NCI-H526 treated with DMSO at 0.1 percent for 48 hours (cell line): ENCODE measurements at regions not wholly inside any gene's neighbourhood (a gene's known extent, or its start where the extent isn't known, plus 50 kb on each side); places are given as distances from the start of the nearest gene placed in this dataset.
"Not testable (repeated sequence)": the region's sequence is repeated elsewhere in the genome, so short reads cannot be mapped to it uniquely, and the experiment has no call there.

Source experiments
- DNase-seq: peaks from one replicate; lab custom pipeline; 2025; lab: John Stamatoyannopoulos, UW

DNA sequence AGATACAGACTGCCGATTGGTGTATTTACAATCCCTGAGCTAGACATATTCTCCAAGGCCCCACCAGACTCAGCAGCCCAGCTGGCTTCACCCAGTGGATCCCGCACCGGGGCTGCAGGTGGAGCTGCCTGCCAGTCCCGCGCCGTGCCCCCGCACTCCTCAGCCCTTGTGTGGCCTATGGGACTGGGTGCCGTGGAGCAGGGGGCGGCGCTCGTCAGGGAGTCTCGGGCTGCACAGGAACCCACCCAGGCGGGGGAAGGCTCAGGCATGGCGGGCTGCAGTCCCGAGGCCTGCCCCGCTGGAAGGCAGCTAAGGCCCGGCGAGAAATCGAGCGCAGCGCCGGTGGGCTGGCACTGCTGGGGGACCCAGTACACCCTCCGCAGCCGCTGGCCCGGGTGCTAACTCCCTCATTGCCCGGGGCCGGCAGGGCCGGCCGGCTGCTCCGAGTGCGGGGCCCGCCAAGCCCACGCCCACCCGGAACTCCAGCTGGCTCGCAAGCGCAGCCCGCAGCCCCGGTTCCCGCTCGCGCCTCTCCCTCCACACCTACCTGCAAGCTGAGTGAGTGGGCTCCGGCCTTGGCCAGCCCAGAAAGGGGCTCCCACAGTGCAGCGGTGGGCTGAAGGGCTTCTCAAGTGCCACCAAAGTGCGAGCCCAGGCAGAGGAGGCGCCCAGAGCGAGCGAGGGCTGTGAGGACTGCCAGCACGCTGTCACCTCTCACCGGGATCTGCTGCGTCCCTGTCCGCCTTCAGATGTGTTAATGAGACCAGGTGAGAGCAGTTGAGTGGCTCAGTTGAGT is 137.8 kb upstream of the LCORL start:
- not testable (repeated sequence) for DNase-seq

DNA sequence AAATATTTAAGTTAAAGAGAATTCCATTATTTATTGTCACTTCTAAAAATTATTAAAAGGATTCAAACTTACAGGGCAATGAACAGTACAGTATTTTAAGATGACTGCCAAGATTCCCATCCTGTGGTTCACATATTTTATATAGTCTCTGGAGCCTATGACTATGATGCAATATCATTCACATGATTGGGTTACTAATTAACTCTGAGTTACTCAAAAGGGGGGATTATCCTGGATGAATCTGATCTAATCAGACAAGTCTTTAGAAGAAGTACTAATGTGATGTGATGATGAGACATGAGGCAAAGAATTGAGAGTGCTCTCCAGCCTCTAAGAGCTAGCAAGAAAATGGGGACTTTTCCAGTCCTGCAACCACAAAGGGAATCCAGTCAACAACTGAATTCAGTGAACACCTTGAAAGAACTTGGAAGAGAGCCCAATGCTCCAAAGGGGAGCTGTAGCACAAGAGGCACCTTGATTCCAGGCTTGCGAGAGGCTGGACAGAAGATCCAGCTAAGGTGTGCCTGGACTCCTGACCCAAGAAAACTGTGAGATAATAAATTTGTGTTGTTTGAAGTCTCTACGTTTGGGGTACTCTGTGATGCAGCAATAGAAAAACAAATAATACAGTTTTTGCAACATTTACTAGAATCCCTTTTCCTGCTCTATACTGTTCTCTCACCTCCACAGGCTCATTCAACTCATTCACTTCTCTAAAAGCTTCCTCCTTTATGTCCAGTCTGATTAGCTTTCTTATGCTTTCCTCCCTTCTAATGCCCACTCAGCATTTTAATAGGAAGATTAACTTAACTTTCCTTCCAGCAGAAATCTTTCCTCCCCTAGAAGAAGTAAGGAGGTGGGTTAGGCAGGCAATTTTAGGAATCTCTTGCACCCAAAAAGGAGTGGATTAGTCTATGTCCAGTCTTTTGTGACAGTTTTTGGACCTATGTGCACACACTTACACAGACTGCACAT is 133.8 kb upstream of the LCORL start:
- DNase-seq = no peak

DNA sequence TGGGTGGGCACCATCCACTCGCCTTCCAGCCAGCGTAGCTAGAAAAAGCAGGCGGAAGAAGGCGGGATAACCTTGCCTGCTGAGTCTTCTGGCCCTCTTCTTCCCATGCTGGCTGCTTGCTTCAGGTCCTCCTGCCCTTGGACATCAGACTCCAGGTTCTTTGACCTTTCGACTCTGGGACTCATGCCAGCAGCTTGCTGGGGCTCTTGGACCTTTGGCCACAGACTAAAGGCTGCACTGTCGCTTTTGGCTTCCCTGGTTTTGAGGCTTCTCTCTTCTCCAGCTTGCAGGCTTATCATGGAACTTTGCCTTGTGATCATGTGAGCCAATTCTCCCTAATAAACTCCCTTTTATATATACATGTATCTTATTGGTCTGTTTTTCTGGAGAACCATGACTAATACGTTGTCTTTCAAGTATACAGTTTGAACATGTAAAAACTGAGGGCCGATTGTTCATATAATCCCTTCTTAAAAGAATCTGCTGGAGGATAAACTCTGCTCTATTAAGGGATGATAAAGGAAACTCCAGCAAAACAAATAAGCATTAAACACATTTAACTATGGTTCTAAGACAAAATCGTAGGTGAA is 116.6 kb upstream of the LCORL start:
- DNase-seq = no peak

DNA sequence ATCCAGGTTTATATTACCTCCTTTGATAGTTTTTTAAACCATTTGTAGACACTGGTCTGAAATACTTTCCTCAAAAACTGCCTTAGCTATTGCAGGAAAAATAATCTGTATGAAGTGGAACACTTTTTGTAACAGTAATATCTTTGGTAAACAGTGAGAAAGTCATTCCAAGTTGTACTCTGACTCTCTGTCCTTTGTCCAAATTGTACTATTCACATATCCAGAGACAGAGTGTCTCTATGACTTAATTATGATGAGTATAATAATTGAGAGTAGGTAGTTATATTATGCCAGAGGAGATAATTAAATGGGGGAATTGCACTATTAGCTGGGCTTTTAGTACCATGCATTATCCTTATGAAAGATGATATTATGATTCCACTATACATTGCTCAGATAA is 112.6 kb upstream of the LCORL start:
- DNase-seq = no peak

DNA sequence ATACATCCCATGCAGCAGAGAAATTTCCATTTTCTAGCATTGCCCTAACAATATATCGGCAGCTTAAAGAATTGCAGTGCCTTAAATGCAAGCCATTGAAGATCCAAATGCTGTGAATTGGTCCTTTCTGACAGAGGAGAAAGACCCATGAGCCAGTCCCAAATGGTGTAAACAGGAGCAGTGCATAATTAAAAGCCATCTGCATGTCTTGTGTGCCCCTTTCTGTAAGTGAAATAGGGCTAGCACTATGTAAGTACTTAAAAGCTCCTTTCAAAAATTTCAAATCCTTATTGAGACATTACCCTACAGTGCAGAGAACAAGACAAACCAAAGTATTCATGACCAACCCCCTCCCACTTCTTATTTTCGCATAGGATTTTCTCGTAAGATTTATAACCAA is 108.7 kb upstream of the LCORL start:
- DNase-seq = no peak

DNA sequence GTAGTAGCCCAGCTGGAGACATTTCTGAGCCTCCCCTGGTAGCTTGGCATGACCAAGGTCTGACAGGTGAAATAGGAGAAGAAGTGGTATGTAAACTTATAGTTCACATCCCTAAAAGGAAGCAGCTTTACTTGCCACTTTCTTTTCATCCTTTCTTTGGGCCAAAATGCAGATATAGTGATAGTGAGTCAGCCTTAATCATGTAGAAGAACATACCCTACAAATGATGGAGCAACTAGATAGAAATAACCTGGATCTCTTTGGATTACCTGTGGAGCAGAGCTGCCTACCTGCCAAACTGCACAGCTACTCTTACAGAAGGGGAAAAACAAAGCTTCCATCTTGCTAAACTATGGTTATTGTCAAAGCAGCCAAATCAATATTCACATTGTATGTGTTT is 106.7 kb upstream of the LCORL start:
- DNase-seq = no peak

DNA sequence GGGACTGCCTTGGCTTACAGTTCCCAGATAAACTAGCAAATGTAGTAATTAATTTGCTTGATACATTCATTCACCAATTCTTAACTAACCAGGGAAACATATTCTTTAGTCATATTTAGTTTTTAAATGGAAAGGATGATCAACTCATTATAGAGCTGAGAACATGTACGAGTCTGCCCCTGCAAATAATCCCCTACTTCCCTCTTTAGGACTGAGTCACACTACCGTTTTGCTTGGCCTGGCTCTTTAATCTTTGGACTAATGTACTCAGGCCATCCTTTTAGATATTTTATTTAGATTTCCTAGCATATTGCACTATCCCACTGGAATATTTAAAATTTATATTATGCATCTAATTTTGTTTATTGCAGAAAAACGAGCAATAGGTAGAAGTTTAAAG is 105.5 kb upstream of the LCORL start:
- DNase-seq = no peak

DNA sequence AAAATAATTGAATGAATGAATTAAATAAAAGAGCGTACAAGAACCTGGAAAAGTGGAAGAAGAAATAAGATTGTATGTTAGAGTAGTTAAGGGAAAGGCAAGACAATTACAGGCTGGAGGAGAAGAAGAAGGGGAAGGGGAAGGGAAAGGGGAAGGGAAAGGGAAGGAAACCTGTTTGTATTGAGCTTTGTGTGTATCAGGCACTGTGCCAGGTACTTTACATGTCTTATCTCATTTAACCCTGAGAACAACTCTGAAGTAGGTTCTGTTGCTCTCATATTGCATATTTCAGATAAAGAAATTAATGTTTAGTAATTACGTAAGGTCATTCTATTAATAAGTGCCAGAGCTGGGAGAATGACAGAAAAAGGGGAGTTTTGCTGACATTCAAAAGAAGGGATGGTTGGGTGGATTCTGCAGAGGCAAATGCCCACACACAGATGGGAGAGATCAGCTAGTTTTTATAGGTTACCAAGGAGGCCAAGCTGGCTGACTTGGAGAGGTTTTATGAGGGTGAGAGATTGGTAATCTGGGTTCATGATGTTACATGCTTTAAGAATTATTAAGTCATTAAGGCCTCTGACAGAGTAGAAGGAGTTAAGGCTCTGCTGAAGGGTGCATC is 92.3 kb upstream of the LCORL start:
- DNase-seq = no peak

DNA sequence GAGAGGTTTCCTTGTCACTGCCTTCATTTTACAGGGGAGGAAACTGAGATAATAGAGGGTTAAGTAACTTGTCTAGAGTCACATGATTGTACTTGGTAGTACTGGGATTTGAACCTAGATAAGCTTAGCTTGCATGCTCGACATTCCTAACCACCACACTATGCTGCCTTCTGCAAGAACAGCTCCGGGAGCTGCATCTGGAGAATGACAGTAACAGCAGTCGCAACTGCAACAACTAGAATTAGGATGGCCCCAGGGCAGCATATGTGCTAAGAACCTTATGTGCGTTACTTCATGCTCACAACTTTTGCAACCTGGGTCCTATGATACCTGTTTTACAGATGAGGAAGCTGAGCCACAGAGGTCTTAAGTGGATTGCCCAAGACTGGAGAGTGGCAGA is 89.5 kb upstream of the LCORL start:
- DNase-seq = no peak

DNA sequence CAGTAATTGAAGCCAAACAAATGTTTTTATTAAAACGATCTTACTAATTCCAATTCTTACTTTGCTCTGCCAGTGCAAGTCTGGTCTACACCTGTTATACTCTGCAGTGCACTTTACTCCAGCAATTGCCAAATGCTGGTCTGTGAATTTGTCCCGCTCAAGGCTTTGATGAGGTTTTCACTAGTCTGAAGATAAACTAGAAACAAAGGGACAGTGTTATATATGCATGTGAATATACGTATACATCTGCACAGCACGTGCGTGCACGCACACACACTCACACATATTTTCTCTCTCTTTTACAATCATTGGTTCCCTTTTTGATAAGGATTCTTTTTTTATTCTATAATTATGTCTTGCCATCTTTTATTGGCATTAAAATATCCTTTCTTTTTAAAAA is 88.5 kb upstream of the LCORL start:
- DNase-seq = no peak

DNA sequence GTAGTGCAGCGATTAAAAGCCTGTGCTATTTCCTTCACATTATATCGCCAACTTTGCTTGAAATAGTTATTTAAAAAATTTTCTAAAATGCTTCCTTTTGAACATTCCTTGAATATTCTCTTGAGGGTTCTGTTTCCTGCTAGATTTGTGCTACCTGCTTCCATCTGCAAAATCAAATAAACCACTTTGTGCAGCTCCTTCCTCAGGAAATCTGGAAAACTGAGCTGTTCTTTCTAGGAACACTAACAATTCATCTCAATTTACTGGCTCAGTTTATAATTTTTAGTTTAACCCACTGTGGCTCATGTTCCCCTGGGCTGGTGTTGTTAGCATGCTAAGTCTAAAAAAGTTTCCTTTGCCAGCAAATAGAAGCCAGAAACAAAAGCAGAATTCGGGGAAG is 88.1 kb upstream of the LCORL start:
- DNase-seq = no peak

DNA sequence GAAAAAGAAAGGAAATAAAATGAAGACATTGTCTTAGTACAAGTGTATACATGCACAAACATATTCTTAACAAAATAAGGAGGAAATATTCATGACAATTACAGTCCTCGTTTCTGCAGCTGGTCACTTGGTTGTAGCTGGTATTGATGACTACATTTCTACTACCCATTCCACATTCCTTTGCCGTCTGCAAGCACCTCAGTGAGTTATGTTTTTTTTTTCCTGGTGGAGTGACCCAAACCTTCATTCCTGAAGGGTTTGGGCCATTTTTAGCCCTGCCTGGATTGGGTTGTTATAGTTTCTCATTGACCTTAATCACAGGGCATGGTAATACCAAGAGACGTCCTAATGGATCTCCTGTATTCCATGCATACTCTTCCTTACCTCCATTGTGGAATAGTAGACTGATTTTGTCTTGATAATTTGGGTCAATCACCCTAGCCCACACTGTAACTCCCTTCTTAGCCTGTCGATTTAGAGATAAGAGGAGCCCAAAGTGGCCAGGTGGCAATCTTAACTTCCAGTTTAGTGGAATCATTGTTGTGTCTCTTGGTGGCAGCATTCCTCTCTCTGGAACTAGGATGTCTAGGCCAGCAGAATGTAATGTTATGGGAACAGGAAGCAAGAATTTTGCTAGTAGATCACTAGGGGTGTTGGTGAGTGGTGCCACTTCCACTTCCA is 86.4 kb upstream of the LCORL start:
- DNase-seq = not testable (repeated sequence)

DNA sequence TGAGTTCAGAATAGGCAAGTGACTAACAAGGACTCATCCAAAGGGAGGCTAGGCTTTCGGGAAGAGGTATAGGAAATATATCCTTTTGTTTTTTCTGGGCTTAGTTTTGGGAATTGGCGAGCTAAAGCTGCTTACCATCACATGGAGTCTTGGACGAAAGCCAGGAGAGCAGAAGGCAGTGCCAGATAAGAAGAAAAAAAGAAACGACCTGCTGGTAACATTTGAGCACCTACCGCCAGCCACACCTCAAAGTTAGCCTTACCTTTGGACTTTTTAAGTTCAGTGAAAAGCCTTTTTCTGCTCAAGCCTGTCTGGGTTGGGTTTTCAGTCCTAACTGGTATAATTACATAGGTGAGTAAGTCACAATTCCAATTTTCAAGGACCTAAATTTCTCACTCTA is 85.1 kb upstream of the LCORL start:
- DNase-seq = no peak

DNA sequence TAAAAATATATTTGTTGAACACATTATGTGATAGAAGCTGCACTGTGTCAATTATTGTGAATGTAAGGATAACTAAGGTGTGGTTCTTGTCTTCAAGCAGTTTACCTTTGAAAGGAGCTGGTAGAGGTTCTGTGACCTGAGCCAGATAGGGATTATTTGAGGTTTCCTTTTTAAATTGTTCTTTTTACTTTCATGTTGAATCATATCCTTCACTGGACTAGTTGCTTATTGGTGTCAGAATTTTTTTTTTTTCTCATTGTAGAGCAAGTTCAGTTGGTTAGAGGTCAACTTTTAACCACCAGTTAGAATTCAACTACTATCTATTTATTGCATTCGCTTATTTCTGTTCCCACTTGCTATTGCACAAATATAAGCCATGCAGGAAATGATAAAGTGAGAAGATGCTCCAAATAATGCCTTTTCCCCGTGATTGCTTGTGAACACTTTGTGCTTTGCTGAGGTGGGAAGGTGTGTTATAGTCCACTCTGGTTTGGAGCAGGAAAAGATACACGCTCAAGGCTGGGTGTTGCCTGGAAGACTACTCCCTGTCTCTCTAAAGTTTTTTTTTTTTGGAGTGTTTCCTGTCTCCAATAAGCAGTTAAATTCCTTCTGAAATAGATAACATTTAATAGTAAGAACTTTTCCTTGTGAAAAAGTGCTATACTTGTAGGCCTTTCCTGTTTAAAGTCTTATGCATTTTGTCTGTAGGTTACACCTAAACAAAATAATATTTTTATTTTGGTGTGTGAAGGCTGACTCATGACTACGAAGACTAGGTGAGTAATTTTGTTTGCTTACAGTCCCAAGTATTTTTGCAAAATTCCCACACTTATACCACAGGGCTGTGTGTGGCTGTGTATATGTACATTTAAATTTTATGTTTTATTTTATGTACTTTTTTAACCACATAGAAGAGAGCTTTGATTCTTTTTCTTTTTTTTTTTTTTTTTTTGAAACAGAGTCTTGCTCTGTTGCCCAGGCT is 83.8 kb upstream of the LCORL start:
- no peak for DNase-seq

DNA sequence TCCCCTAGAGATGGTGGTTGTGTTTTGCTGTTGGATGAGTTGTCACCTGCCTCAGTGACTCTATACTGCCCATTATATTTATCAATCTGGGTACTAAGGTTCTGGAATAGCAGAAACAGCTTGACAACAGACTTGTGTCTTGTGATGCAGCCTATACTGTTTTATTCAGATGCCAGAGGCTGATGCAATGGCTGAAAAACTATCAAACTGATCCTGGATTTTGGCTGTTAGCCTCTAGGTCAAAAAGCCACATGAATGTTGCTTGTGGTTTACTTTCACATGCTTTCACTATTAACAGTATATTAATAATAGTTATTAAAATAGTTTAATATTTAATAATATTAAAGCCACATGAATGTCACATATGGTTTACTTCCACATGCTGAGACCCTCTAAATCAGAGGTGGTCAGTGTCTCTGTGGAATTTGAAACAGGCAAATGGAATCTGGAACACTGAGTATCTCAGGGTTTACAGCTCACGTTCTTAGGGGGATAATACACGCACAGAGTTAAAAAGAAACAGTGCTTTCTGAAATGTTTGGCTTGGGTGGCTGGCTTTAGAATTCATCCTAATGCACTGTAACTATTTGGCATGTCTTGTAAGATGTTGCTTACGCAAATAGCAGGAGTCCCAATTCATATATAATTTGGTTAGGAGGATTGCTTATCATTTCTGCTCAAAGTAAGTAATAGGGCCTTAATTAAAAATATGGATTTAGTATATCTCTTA is 82.5 kb upstream of the LCORL start:
- no peak for DNase-seq

DNA sequence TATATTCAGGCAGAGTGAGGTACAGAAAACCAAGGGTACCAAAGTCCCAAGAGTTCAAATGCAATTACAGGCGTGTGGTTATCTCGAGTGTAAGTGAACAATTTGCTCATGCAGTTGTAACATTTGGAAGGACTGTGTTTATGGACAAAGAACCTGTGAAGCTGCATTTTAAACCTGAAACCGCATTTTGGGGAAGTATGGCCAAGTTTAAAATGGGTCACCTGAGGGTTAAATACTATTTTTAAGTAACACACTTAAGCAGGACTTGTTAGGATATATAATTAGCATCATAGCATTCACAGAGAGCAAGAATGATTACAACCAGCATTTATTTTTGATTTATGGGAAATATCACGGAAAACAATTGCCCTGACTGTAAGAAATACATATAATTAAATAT is 79.1 kb upstream of the LCORL start:
- DNase-seq = no peak

DNA sequence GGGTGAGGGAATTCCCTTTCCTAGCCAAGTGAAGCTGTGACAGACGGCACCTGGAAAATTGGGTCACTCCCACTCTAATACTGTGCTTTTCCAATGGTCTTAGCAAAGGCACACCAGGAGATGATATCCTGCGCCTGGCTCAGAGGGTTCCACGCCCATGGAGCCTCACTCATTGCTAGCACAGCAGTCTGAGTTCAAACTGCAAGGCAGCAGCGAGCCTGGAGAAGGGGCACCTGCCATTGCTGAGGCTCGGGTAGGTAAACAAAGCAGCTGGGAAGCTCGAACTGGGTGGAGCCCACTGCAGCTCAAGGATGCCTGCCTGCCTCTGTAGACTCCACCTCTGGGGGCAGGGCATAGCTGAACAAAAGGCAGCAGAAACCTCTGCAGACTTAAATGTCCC is 68.9 kb upstream of the LCORL start:
- DNase-seq = not testable (repeated sequence)

DNA sequence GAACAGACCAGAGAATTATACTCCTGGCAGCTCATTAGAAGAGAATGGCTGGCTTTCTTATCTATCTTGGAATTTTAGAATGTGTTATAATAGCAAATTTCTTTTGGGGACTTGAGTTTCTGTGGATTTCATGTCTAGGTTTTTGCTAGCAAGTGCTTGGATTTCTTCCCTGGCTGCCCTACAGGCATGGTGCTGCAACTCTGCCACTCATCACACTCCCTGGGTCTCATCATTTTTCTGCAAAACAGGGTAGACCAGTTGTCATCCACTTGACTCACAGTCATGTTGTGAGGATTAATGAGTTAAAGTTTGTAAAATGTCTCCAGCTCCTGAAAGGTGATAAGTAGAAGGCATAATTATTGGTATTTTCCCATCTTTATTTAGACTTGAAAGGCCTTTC is 60.7 kb upstream of the LCORL start:
- no peak for DNase-seq

DNA sequence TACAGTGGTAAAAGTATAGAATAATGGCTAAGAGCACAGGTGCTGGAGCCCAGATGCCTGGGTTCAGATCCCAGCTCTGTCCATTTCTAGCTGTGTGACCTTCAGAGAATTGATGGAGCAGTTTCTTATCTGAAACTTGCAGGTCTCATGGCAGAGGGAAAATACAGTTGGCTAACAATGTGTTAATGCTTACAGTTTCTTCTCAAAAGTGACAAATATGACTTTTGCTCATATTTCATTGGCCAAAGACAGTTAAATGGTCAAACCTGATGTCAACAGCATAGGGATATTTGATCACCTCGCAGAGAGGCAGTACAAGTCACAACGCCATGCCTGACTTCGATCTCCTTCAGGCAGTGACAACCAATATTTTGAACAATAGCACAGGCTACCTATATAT is 60.2 kb upstream of the LCORL start:
- no peak for DNase-seq

DNA sequence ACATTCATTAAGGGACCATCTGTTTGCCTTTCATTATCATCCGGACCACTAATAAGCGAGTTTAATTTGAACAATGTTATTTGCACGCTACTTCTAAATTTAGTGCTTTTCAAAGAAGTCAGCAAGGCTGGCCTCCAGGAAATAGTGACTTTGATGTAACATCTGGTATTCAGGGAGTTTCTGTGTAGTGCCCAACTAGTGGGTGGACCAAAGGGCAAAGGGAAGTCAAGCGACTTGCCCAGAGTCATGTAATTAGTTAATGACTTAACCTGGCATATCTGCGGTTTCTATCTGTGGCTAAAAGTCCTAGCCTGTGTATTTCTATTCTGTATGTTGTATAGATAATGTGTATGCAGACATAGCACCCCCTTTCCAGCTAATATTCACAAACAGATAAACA is 56.3 kb upstream of the LCORL start:
- DNase-seq = no peak
